ENCODE measurements at regions not wholly inside any gene's neighbourhood (a gene's known extent, or its start where the extent isn't known, plus 50 kb on each side); places are given as distances from the start of the nearest gene placed in this dataset.

DNA sequence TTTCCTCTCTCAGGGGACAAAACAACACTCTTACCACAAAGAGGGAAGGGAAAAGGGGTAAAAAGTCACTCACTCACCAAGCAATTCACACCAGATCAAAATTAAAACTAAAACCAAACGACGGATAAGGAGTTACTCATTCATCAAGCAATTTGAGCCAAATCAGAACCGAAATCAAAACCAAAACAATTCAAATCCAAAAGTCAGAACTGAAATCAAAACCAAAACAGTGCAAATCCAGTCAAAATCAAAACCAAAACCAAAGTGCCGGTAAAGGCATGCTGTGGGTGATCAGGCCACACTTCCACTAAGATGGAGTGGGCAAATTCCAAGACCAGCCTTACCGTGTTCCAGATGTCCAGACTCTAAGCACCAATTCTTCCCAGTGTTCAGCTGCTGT is 717.9 kb downstream of the AMY1C start:
- DNase-seq = no peak
- no peaks in the 10 kb centered on the region for H3K36me3 ChIP-seq (ENCODE audit: control insufficient read depth in 1 of 2, insufficient read depth in 2 of 2, low read depth in 1 of 2, low read length in 2 of 2)
- H2BK12ac ChIP-seq (ENCODE audit: low read length in 2 of 2) = no peak overlapping the region
- no peak overlapping the region for H2AFZ ChIP-seq (ENCODE audit: low read depth, low read length)
- H3K9ac ChIP-seq (ENCODE audit: low read length) = no peak overlapping the region
- no peak overlapping the region for H4K91ac ChIP-seq (ENCODE audit: low read length)
- WGBS = 83% methylated on average over 5 of the region's 5 CpGs
- no peak overlapping the region for H2BK120ac ChIP-seq (ENCODE audit: low read depth, low read length)
- no peak overlapping the region for H3K14ac ChIP-seq (ENCODE audit: low read length in 2 of 2)
- no peaks in the 10 kb centered on the region for H3K27me3 ChIP-seq (ENCODE audit: control insufficient read depth in 1 of 2, insufficient read depth in 1 of 2, low read length in 2 of 2)
- H2AK5ac ChIP-seq (ENCODE audit: low read length, severe bottlenecking) = no peak overlapping the region
- H2BK15ac ChIP-seq (ENCODE audit: low read depth, poor library complexity, severe bottlenecking) = no peak overlapping the region
- no peak overlapping the region for H3K23ac ChIP-seq (ENCODE audit: low read length in 2 of 2)
- H3K4me2 ChIP-seq (ENCODE audit: low read length, poor library complexity, severe bottlenecking) = no peak overlapping the region
- no peak overlapping the region for H2BK5ac ChIP-seq (ENCODE audit: low read depth, low read length, poor library complexity, severe bottlenecking)
- no peak overlapping the region for H3K4ac ChIP-seq (ENCODE audit: low read depth in 1 of 2, low read length in 2 of 2)
- H3K9me3 ChIP-seq (ENCODE audit: control insufficient read depth, low read length) = peaks cover 15% of the 10 kb centered on the region
- no peak overlapping the region for H3K27ac ChIP-seq (ENCODE audit: low read length, poor library complexity, severe bottlenecking)
- no peak overlapping the region for H4K8ac ChIP-seq (ENCODE audit: low read length)
- H3K79me1 ChIP-seq (replicated peaks; ENCODE audit: low read length, poor library complexity, severe bottlenecking) = no peaks in the 10 kb centered on the region
- no peak overlapping the region for H3K18ac ChIP-seq (ENCODE audit: low read depth in 1 of 2, low read length in 2 of 2)
- no peaks in the 10 kb centered on the region for H3K4me1 ChIP-seq (ENCODE audit: control insufficient read depth, insufficient read depth, low read depth, low read length)
- no peak overlapping the region for H3K4me3 ChIP-seq (ENCODE audit: insufficient read depth in 1 of 2, low read depth in 1 of 2, low read length in 2 of 2)

DNA sequence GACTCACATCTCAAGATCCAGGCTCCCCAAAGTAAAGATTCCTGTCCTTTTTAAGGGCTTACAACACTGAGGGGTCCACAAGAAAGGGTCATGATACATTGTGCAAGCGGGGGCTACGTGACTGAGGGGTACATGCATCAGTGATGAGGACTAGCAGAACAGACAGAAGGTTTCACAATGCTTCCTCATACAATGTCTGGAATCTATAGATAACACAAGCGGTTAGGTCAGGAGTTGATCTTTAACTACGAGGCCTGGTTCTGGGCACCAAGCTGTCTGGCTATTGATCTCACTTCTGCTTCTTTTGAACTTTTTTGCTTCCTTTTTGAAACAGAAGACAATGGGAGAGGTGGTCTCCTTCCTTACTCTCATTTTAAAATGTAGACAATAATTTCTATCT is 718.6 kb downstream of the AMY1C start:
- Histone ChIP-seq H3K4me1 (ENCODE audit: control insufficient read depth, insufficient read depth, low read depth, low read length) (no peaks in the 10 kb centered on the region), H2BK12ac (ENCODE audit: low read length in 2 of 2) (no peak overlapping the region), H2BK15ac (ENCODE audit: low read depth, poor library complexity, severe bottlenecking) (no peak overlapping the region), H3K4me2 (ENCODE audit: low read length, poor library complexity, severe bottlenecking) (no peak overlapping the region), H3K36me3 (ENCODE audit: control insufficient read depth in 1 of 2, insufficient read depth in 2 of 2, low read depth in 1 of 2, low read length in 2 of 2) (no peaks in the 10 kb centered on the region), H3K4me3 (ENCODE audit: insufficient read depth in 1 of 2, low read depth in 1 of 2, low read length in 2 of 2) (no peak overlapping the region), H4K91ac (ENCODE audit: low read length) (no peak overlapping the region), H2AFZ (ENCODE audit: low read depth, low read length) (no peak overlapping the region), H3K9ac (ENCODE audit: low read length) (no peak overlapping the region), H3K23ac (ENCODE audit: low read length in 2 of 2) (no peak overlapping the region), H2BK5ac (ENCODE audit: low read depth, low read length, poor library complexity, severe bottlenecking) (no peak overlapping the region), H2BK120ac (ENCODE audit: low read depth, low read length) (no peak overlapping the region), H3K18ac (ENCODE audit: low read depth in 1 of 2, low read length in 2 of 2) (no peak overlapping the region), H3K9me3 (ENCODE audit: control insufficient read depth, low read length) (peaks cover 22% of the 10 kb centered on the region), H2AK5ac (ENCODE audit: low read length, severe bottlenecking) (no peak overlapping the region), H3K14ac (ENCODE audit: low read length in 2 of 2) (no peak overlapping the region), H3K79me1 (replicated peaks; ENCODE audit: low read length, poor library complexity, severe bottlenecking) (no peaks in the 10 kb centered on the region), H3K27ac (ENCODE audit: low read length, poor library complexity, severe bottlenecking) (no peak overlapping the region), H3K27me3 (ENCODE audit: control insufficient read depth in 1 of 2, insufficient read depth in 1 of 2, low read length in 2 of 2) (no peaks in the 10 kb centered on the region), H3K4ac (ENCODE audit: low read depth in 1 of 2, low read length in 2 of 2) (no peak overlapping the region), H4K8ac (ENCODE audit: low read length) (no peak overlapping the region)
- DNase-seq = no peak
- 96% methylated on average over 4 of the region's 4 CpGs for WGBS

DNA sequence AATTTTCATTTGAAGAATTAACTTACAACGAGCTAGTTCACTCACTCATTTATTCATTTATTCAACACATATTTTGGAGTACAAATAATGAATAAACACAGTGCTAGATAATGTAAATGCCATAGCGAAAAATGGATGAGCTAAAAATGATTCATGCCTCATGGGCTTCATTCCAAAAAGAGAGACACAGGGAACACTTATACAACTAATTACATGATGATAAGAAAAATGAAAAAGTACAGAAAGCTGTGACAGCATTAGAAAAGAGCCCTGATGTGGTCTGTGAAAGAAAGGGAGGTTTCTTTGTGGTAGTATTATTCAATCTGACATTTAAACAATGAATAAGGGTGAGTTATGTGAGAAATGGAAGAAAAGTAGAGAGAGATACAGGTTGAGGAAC is 726.4 kb downstream of the AMY1C start:
- Histone ChIP-seq H3K36me3 (ENCODE audit: control insufficient read depth in 1 of 2, insufficient read depth in 2 of 2, low read depth in 1 of 2, low read length in 2 of 2) (no peaks in the 10 kb centered on the region), H3K4me3 (ENCODE audit: insufficient read depth in 1 of 2, low read depth in 1 of 2, low read length in 2 of 2) (no peak overlapping the region), H2BK12ac (ENCODE audit: low read length in 2 of 2) (no peak overlapping the region), H3K9ac (ENCODE audit: low read length) (no peak overlapping the region), H3K4me2 (ENCODE audit: low read length, poor library complexity, severe bottlenecking) (no peak overlapping the region), H4K91ac (ENCODE audit: low read length) (no peak overlapping the region), H2AK5ac (ENCODE audit: low read length, severe bottlenecking) (no peak overlapping the region), H3K18ac (ENCODE audit: low read depth in 1 of 2, low read length in 2 of 2) (no peak overlapping the region), H2BK120ac (ENCODE audit: low read depth, low read length) (no peak overlapping the region), H2BK5ac (ENCODE audit: low read depth, low read length, poor library complexity, severe bottlenecking) (no peak overlapping the region), H2BK15ac (ENCODE audit: low read depth, poor library complexity, severe bottlenecking) (no peak overlapping the region), H3K9me3 (ENCODE audit: control insufficient read depth, low read length) (peaks cover 13% of the 10 kb centered on the region), H3K4ac (ENCODE audit: low read depth in 1 of 2, low read length in 2 of 2) (no peak overlapping the region), H3K14ac (ENCODE audit: low read length in 2 of 2) (no peak overlapping the region), H3K79me1 (replicated peaks; ENCODE audit: low read length, poor library complexity, severe bottlenecking) (no peaks in the 10 kb centered on the region), H2AFZ (ENCODE audit: low read depth, low read length) (no peak overlapping the region), H3K27me3 (ENCODE audit: control insufficient read depth in 1 of 2, insufficient read depth in 1 of 2, low read length in 2 of 2) (no peaks in the 10 kb centered on the region), H3K4me1 (ENCODE audit: control insufficient read depth, insufficient read depth, low read depth, low read length) (no peaks in the 10 kb centered on the region), H3K23ac (ENCODE audit: low read length in 2 of 2) (no peak overlapping the region), H3K27ac (ENCODE audit: low read length, poor library complexity, severe bottlenecking) (no peak overlapping the region), H4K8ac (ENCODE audit: low read length) (no peak overlapping the region)
- DNase-seq = peak; percentile 7
- no CpG with 5 or more reads among the region's 2 CpGs for WGBS

DNA sequence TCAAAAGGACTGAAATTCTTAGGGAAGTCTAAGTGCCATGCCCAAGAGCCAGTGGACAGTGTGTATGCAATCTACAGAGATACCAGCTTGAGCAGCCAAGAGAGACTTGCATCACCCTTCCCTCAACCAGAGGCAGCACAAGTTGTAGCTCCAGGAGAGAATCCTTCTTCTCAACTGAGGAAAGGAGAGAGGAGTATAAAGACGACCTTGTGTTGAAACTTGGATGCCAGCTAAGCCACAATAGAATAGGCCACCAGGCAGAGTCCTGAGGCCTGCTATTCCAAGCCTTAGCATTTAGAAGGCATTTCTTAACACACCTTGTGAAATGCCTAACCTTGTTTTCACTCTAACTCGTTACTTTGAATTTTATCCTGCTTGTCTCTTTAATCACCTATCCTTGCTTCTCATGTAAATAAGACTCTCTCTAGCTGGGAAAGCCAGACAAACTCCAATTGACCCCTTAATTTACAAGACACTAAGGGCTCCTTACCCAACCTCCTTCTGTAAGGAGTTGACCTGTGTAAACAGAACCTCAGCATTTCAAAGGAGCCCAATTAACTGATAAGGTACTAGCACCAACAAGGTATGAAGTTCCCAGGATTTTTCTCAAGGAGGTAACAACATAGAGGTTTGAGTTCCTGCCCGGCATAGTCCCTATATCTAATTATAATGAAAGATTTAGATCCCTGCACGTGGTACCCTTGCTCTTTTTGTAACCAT is 738.8 kb downstream of the AMY1C start:
- Histone ChIP-seq H2AFZ (ENCODE audit: low read depth, low read length) (no peak overlapping the region), H3K9me3 (ENCODE audit: control insufficient read depth, low read length) (peaks cover 10% of the 10 kb centered on the region), H3K4ac (ENCODE audit: low read depth in 1 of 2, low read length in 2 of 2) (no peak overlapping the region), H2BK5ac (ENCODE audit: low read depth, low read length, poor library complexity, severe bottlenecking) (no peak overlapping the region), H3K36me3 (ENCODE audit: control insufficient read depth in 1 of 2, insufficient read depth in 2 of 2, low read depth in 1 of 2, low read length in 2 of 2) (no peaks in the 10 kb centered on the region), H3K79me1 (replicated peaks; ENCODE audit: low read length, poor library complexity, severe bottlenecking) (no peaks in the 10 kb centered on the region), H3K27ac (ENCODE audit: low read length, poor library complexity, severe bottlenecking) (no peak overlapping the region), H3K4me1 (ENCODE audit: control insufficient read depth, insufficient read depth, low read depth, low read length) (no peaks in the 10 kb centered on the region), H4K91ac (ENCODE audit: low read length) (no peak overlapping the region), H2BK15ac (ENCODE audit: low read depth, poor library complexity, severe bottlenecking) (no peak overlapping the region), H3K23ac (ENCODE audit: low read length in 2 of 2) (no peak overlapping the region), H2AK5ac (ENCODE audit: low read length, severe bottlenecking) (no peak overlapping the region), H3K9ac (ENCODE audit: low read length) (no peak overlapping the region), H2BK120ac (ENCODE audit: low read depth, low read length) (no peak overlapping the region), H3K18ac (ENCODE audit: low read depth in 1 of 2, low read length in 2 of 2) (no peak overlapping the region), H3K14ac (ENCODE audit: low read length in 2 of 2) (no peak overlapping the region), H3K4me3 (ENCODE audit: insufficient read depth in 1 of 2, low read depth in 1 of 2, low read length in 2 of 2) (no peak overlapping the region), H3K27me3 (ENCODE audit: control insufficient read depth in 1 of 2, insufficient read depth in 1 of 2, low read length in 2 of 2) (no peaks in the 10 kb centered on the region), H2BK12ac (ENCODE audit: low read length in 2 of 2) (no peak overlapping the region), H4K8ac (ENCODE audit: low read length) (no peak overlapping the region), H3K4me2 (ENCODE audit: low read length, poor library complexity, severe bottlenecking) (no peak overlapping the region)
- WGBS = 38% methylated on average over 2 of the region's 4 CpGs
- no peak for DNase-seq
